ENCODE measurements at regions not wholly inside any gene's neighbourhood (a gene's known extent, or its start where the extent isn't known, plus 50 kb on each side); places are given as distances from the start of the nearest gene placed in this dataset.

DNA sequence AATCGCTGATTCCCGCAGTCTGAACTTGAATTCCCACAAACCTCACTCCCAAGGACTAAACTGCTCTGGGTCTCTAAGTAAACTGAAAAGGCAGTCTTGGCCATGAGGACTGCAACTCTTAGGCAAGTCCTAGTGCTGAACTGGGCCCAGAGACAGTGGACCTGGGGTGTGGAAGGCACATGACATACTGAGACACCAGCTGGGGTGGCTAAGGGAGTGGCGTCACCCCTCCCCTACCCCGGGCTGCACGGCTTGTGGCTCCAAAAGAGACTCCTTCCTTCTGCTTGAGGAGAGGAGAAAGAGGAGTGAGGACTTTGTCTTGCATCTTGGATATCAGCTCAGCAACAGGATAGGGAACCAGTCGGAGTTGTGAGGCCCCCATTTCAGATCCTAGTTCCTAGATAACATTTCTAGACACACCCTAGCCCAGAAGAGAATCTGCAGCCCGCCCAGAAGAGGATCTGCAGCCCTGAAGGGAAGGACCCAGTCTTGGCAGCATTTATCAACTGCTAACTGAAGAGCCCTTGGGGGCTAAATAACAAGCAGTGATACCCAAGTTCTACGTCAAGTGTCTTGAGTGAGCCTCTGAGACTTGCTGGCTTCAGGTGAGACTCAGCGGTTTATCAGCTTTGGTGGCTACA is 110.7 kb upstream of the C3orf80 start:
- no peak for TF ChIP-seq MAFK (IDR thresholded peaks at IDR 0.05; ENCODE audit: low read depth, low read length)
- TF ChIP-seq FOS (IDR thresholded peaks at IDR 0.05; ENCODE audit: low read depth, low read length) = no peak
- TF ChIP-seq USF2 (IDR thresholded peaks at IDR 0.05; ENCODE audit: low read depth, low read length) = no peak
- TF ChIP-seq NFE2L2 (IDR thresholded peaks at IDR 0.05; ENCODE audit: low read depth, low read length) = no peak
- TF ChIP-seq RAD21 (IDR thresholded peaks at IDR 0.05; ENCODE audit: low read length) = no peak
- TF ChIP-seq, protein P1, sequence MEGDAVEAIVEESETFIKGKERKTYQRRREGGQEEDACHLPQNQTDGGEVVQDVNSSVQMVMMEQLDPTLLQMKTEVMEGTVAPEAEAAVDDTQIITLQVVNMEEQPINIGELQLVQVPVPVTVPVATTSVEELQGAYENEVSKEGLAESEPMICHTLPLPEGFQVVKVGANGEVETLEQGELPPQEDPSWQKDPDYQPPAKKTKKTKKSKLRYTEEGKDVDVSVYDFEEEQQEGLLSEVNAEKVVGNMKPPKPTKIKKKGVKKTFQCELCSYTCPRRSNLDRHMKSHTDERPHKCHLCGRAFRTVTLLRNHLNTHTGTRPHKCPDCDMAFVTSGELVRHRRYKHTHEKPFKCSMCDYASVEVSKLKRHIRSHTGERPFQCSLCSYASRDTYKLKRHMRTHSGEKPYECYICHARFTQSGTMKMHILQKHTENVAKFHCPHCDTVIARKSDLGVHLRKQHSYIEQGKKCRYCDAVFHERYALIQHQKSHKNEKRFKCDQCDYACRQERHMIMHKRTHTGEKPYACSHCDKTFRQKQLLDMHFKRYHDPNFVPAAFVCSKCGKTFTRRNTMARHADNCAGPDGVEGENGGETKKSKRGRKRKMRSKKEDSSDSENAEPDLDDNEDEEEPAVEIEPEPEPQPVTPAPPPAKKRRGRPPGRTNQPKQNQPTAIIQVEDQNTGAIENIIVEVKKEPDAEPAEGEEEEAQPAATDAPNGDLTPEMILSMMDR (conservative IDR thresholded peaks at IDR 0.05; ENCODE audit: low read depth, low read length) = no peak
- TF ChIP-seq RCOR1 (IDR thresholded peaks at IDR 0.05; ENCODE audit: insufficient replicate concordance, low read length) = no peak
- TF ChIP-seq RFX5 (IDR thresholded peaks at IDR 0.05; ENCODE audit: low read depth, low read length) = no peak
- no peak for TF ChIP-seq MAZ (IDR thresholded peaks at IDR 0.05; ENCODE audit: borderline replicate concordance, low read depth, low read length)
- TF ChIP-seq, protein P2, sequence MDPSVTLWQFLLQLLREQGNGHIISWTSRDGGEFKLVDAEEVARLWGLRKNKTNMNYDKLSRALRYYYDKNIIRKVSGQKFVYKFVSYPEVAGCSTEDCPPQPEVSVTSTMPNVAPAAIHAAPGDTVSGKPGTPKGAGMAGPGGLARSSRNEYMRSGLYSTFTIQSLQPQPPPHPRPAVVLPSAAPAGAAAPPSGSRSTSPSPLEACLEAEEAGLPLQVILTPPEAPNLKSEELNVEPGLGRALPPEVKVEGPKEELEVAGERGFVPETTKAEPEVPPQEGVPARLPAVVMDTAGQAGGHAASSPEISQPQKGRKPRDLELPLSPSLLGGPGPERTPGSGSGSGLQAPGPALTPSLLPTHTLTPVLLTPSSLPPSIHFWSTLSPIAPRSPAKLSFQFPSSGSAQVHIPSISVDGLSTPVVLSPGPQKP (IDR thresholded peaks at IDR 0.05; ENCODE audit: borderline replicate concordance, low read depth, low read length) = no peak
- no peak for TF ChIP-seq CEBPB (IDR thresholded peaks at IDR 0.05; ENCODE audit: low read depth, low read length)
- TF ChIP-seq CHD1 (IDR thresholded peaks at IDR 0.05; ENCODE audit: low read depth, low read length) = no peak
- no peak for TF ChIP-seq MXI1 (IDR thresholded peaks at IDR 0.05; ENCODE audit: borderline replicate concordance, low read depth, low read length)
- no peak overlapping the region for H3K4ac ChIP-seq (ENCODE audit: low read depth, low read length)
- no peak overlapping the region for H2BK20ac ChIP-seq (ENCODE audit: low read depth, low read length)
- POLR2A ChIA-PET (ENCODE audit: unreplicated experiment) = no interaction called here
- no peaks in the 10 kb centered on the region for H3K9me1 ChIP-seq (ENCODE audit: insufficient read depth, low read length)
- DNase-seq (no peak), ATAC-seq (ENCODE audit: low read depth) (no peak)
- H4K5ac ChIP-seq (ENCODE audit: low read depth, low read length) = no peak overlapping the region
- no peak overlapping the region for H2BK120ac ChIP-seq (ENCODE audit: low read depth, low read length)
- H3K18ac ChIP-seq (ENCODE audit: low read depth, low read length) = no peak overlapping the region
- H3K14ac ChIP-seq (replicated peaks; ENCODE audit: low read depth, low read length) = no peak overlapping the region
- H4K91ac ChIP-seq (ENCODE audit: insufficient read depth, low read depth, low read length) = no peak overlapping the region
- CTCF ChIA-PET = no interaction called here
- 40% methylated on average over 2 of the region's 9 CpGs; no CpG with 5 or more reads in 1 of the 2 experiments for WGBS, 2 experiments (ENCODE audit: extremely low coverage in 2 of 2, insufficient read length in 1 of 2)
- H2BK5ac ChIP-seq (ENCODE audit: low read depth, low read length, poor library complexity, severe bottlenecking) = no peak overlapping the region
- no peaks in the 10 kb centered on the region for H3K36me3 ChIP-seq (ENCODE audit: control insufficient read depth, insufficient read depth, low read length)
- H2BK15ac ChIP-seq (ENCODE audit: low read depth, low read length) = no peak overlapping the region
- no peaks in the 10 kb centered on the region for H3K9me3 ChIP-seq (ENCODE audit: control insufficient read depth, insufficient read depth, low read length)
- intact Hi-C loops (cut with micrococcal nuclease) = no loop called here
- H2AK5ac ChIP-seq (ENCODE audit: low read depth, low read length) = no peak overlapping the region
- no peaks in the 10 kb centered on the region for H4K20me1 ChIP-seq (ENCODE audit: insufficient read depth, low read length)
- H3K4me3 ChIP-seq (ENCODE audit: insufficient read depth, low read depth, low read length) = no peak overlapping the region
- no peak overlapping the region for H3K9ac ChIP-seq (ENCODE audit: low read depth, low read length)
- no peak overlapping the region for H2AFZ ChIP-seq (replicated peaks; ENCODE audit: low read length, poor library complexity)
- H3K79me1 ChIP-seq (ENCODE audit: low read depth in 1 of 2, low read length in 2 of 2) = no peaks in the 10 kb centered on the region
- no peak overlapping the region for H4K8ac ChIP-seq (ENCODE audit: low read depth in 2 of 2, low read length in 2 of 2)
- peaks cover 9% of the 10 kb centered on the region for H3K27me3 ChIP-seq (ENCODE audit: control insufficient read depth, insufficient read depth, low read length)
- BruUV-seq (replicated peaks) = no TSS peak
- in situ Hi-C loops (cut with MboI; ENCODE audit: low sequenced_read_pairs) = no loop called here
- no peak overlapping the region for H3K23ac ChIP-seq (ENCODE audit: low read depth, low read length)
- no peaks in the 10 kb centered on the region for H3K4me1 ChIP-seq (ENCODE audit: control insufficient read depth, insufficient read depth, low read length)
- no peak overlapping the region for H3K4me2 ChIP-seq (ENCODE audit: low read depth, low read length)
- no peak overlapping the region for H2AK9ac ChIP-seq (replicated peaks; ENCODE audit: low read depth, low read length, poor library complexity)
- dilution Hi-C loops (cut with HindIII; ENCODE audit: low sequenced_read_pairs, unreplicated experiment) = no loop called here
- H3K27ac ChIP-seq (ENCODE audit: insufficient read depth, low read length) = no peak overlapping the region
- no peak overlapping the region for H3K56ac ChIP-seq (ENCODE audit: extremely low read depth, insufficient read depth, low read length)

Measured in IMR-90 (cell line).